CD4-positive, CD25-positive, alpha-beta regulatory T cell (primary cell): ENCODE measurements at regions not wholly inside any gene's neighbourhood (a gene's known extent, or its start where the extent isn't known, plus 50 kb on each side); places are given as distances from the start of the nearest gene placed in this dataset.

Experiments used
- ATAC-seq, 2 donors: fragments of 150-1000 bp; cut with Tn5 transposase; one replicate each; pipeline ENCODE4 v1.10.0; 2021; ENCODE audit warnings: low read depth in 2 of 2, moderate number of reproducible peaks in 2 of 2, moderate library complexity in 1 of 2
- DNase-seq, 3 donors: peaks; one replicate each; pipeline versions ENCODE4 v3.0.0 to v3.0.0-alpha.2; 2012 to 2022; ENCODE audit warnings: mixed read lengths in 1 of 3
- H3K27ac ChIP-seq: one replicate; pipeline ENCODE4 v1.7.0; 2013; ENCODE audit warnings: mild to moderate bottlenecking, low read length; ENCODE audit not compliant: insufficient read depth, poor library complexity, severe bottlenecking
- H3K27me3 ChIP-seq: one replicate; pipeline ENCODE4 v1.7.0; 2013; ENCODE audit warnings: low read length; ENCODE audit not compliant: control insufficient read depth, insufficient read depth
- H3K36me3 ChIP-seq: one replicate; pipeline ENCODE4 v1.7.0; 2013; ENCODE audit warnings: mild to moderate bottlenecking, low read length, moderate library complexity; ENCODE audit not compliant: control insufficient read depth, insufficient read depth
- H3K4me1 ChIP-seq: 2 replicates; pipeline ENCODE4 v1.7.0; 2013; ENCODE audit warnings: mild to moderate bottlenecking, low read length; ENCODE audit not compliant: insufficient read depth, control insufficient read depth, poor library complexity, severe bottlenecking
- H3K4me3 ChIP-seq: one replicate; pipeline ENCODE4 v1.7.0; 2013; ENCODE audit warnings: low read depth, mild to moderate bottlenecking, low read length, moderate library complexity
- H3K9me3 ChIP-seq, 2 experiments: 1 replicate in 1 of 2; 2 replicates in 1 of 2; pipeline ENCODE4 v1.7.0; 2013; ENCODE audit warnings: low read length in 2 of 2, mild to moderate bottlenecking in 1 of 2, moderate library complexity in 1 of 2; ENCODE audit not compliant: control insufficient read depth in 2 of 2
- H3K27ac Mint-ChIP-seq, 3 donors: one replicate each; pipeline ENCODE4 v1.8.0; 2020 to 2022; ENCODE audit warnings: mild to moderate bottlenecking in 3 of 3, mixed read lengths in 3 of 3, moderate library complexity in 2 of 3
- H3K27me3 Mint-ChIP-seq: one replicate; pipeline ENCODE4 v1.8.0; 2022; ENCODE audit warnings: mild to moderate bottlenecking, mixed read lengths
- H3K36me3 Mint-ChIP-seq: one replicate; pipeline ENCODE4 v1.8.0; 2020; ENCODE audit warnings: mixed read lengths
- H3K4me1 Mint-ChIP-seq, 4 donors: one replicate each; pipeline ENCODE4 v1.8.0; 2020 to 2022; ENCODE audit warnings: mixed read lengths in 4 of 4, mild to moderate bottlenecking in 1 of 4
- H3K4me3 Mint-ChIP-seq, 4 donors: one replicate each; pipeline ENCODE4 v1.8.0; 2020 to 2022; ENCODE audit warnings: mild to moderate bottlenecking in 4 of 4, mixed read lengths in 4 of 4, moderate library complexity in 3 of 4
- H3K9me3 Mint-ChIP-seq, 7 donors: one replicate each; pipeline ENCODE4 v1.8.0; 2020 to 2022; ENCODE audit warnings: mixed read lengths in 7 of 7, mild to moderate bottlenecking in 3 of 7, moderate library complexity in 2 of 7

- H3K36me3 ChIP-seq = no peaks in the 10 kb centered on the region
- H3K4me1 ChIP-seq = no peaks in the 10 kb centered on the region
- no peak overlapping the region for H3K4me3 ChIP-seq
- Mint-ChIP-seq H3K4me3 (no peak overlapping the region), H3K27ac (no peak overlapping the region), H3K9me3 (peaks cover 0 to 5% (median 2%) of the 10 kb centered on the region in 7 donors), H3K27me3 (no peaks in the 10 kb centered on the region), H3K36me3 (no peaks in the 10 kb centered on the region), H3K4me1 (no peaks in the 10 kb centered on the region)
- no peaks in the 10 kb centered on the region for H3K9me3 ChIP-seq
- DNase-seq (no peak), ATAC-seq (no peak)
- H3K27ac ChIP-seq = no peak overlapping the region
- no peaks in the 10 kb centered on the region for H3K27me3 ChIP-seq
Measured at GRCh38 chr3:116834816-116835215, 125.2 kb downstream of the TUSC7 start.

DNA sequence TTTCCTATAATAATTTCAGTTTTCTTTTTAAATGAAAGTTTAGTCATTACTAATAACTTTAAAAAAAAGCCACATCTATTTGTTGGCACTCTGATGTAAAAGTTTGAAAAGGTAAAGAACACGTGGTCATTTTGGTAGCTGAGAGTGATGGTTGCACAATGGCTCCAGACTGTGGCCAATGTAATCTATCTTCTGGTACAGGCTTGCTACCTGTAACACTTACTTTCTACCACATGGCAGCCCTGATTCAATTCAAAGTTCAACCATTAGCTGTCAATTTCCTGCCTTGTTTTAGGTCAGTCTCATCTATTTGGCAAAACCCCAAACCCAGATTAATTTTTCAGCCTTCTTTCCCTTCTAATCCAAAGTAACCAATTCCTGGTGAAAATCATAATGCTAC, 126.1 kb downstream of the TUSC7 start:
- Mint-ChIP-seq H3K4me3 (no peak overlapping the region), H3K27ac (no peak overlapping the region), H3K27me3 (no peaks in the 10 kb centered on the region), H3K9me3 (peaks cover 0 to 5% (median 4%) of the 10 kb centered on the region in 7 donors), H3K4me1 (no peaks in the 10 kb centered on the region), H3K36me3 (no peaks in the 10 kb centered on the region)
- DNase-seq (no peak), ATAC-seq (no peak)
- Histone ChIP-seq H3K4me1 (no peaks in the 10 kb centered on the region), H3K36me3 (no peaks in the 10 kb centered on the region), H3K27me3 (no peaks in the 10 kb centered on the region), H3K27ac (no peak overlapping the region), H3K9me3 (no peaks in the 10 kb centered on the region), H3K4me3 (no peak overlapping the region)

DNA sequence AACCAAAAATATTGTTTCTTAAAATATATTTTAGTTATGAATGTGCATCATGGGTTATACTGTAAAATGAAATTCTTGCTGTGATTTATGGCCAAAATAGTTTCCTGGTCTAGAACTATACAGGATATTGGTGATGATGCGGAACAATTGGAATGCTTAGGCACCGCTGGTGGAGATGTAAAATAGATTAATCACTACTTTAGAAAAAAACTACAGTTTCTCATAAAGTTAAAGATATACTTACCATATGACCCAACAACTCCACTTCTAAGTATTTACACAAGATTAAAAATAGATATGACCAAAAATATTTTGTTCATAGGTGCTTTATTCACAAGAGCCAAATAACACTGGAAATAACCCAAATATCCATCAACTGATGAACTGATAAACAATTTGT, 126.7 kb downstream of the TUSC7 start:
- H3K9me3 Mint-ChIP-seq = peaks cover 0 to 11% (median 4%) of the 10 kb centered on the region in 7 donors

DNA sequence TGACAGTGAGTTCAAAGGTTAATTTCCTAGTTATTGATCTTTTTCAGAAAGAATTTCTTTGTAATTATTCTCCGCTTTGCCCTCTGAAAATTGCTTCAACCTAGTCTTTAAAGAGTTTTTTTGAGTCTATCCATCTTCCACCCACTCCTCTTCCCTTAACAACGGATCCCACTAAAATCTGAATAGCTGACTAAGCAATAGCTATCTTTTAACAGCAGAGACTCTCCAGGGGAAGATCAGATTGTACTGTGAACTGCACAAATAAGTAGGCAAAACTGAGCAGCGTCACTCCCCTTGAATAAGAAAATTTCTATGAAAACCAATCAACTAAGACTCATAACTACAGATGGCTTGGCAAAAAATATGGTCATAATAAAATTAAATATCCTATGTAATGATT, 127.9 kb downstream of the TUSC7 start:
- no peak for ATAC-seq
- no peaks in the 10 kb centered on the region for H3K4me1 ChIP-seq
- no peak overlapping the region for H3K4me3 Mint-ChIP-seq
- no peaks in the 10 kb centered on the region for H3K27me3 ChIP-seq
- H3K9me3 Mint-ChIP-seq = peaks cover 0 to 13% (median 4%) of the 10 kb centered on the region in 7 donors
- no peak overlapping the region for H3K27ac Mint-ChIP-seq
- H3K9me3 ChIP-seq = no peaks in the 10 kb centered on the region
- H3K27me3 Mint-ChIP-seq = no peaks in the 10 kb centered on the region
- H3K36me3 ChIP-seq = no peaks in the 10 kb centered on the region
- H3K36me3 Mint-ChIP-seq = no peaks in the 10 kb centered on the region
- no peak overlapping the region for H3K27ac ChIP-seq
- no peak overlapping the region for H3K4me3 ChIP-seq
- no peaks in the 10 kb centered on the region for H3K4me1 Mint-ChIP-seq
- DNase-seq = no peak

More for the DNA sequence above, 126.7 kb downstream of the TUSC7 start:
- Histone ChIP-seq H3K9me3 (no peaks in the 10 kb centered on the region), H3K4me1 (no peaks in the 10 kb centered on the region), H3K27ac (no peak overlapping the region), H3K27me3 (no peaks in the 10 kb centered on the region), H3K4me3 (no peak overlapping the region), H3K36me3 (no peaks in the 10 kb centered on the region)
- Mint-ChIP-seq H3K27me3 (no peaks in the 10 kb centered on the region), H3K4me3 (no peak overlapping the region), H3K27ac (no peak overlapping the region), H3K36me3 (no peaks in the 10 kb centered on the region), H3K4me1 (no peaks in the 10 kb centered on the region)
- ATAC-seq (no peak), DNase-seq (no peak)

DNA sequence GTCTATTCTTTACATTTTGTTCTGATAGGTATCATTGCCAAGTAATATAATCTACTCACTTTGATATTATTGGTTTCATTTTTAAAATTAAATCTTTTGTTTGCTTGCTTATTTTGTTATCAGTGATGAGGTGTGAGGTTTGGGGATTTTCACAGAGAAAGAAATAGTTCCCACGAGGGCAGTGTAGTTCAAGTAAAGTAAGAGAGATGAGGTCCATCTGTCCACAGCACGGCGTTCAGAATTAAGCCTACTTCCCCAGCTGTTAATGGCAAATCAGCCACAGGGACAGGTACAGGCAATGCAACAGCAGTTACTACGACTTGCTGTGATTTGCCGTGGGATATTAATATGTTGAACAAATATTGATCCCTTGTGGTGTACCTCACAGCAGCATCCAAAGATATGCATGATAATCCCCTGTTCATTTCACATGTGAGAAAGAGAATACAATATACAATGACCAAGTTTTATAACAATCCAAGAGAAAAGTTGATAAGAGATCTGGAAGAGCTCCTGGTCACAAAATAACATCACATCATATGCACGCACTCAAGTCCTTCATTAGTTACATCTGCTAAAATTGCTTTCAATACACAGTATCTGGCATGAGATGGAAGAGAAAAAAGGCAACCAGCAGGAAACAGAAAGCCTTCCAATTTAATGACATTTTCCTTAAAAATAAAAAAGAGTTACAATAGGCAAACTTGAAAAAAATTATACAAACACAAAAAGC, 131.6 kb downstream of the TUSC7 start:
- H3K36me3 Mint-ChIP-seq = no peaks in the 10 kb centered on the region

GRCh38 chr3:116842254-116842957, 132.8 kb downstream of the TUSC7 start:
- DNase-seq (no peak), ATAC-seq (no peak)
- H3K4me1 Mint-ChIP-seq = no peaks in the 10 kb centered on the region
- no peak overlapping the region for H3K27ac Mint-ChIP-seq
- Histone ChIP-seq H3K9me3 (no peaks in the 10 kb centered on the region), H3K27ac (no peak overlapping the region), H3K4me1 (no peaks in the 10 kb centered on the region), H3K36me3 (no peaks in the 10 kb centered on the region), H3K27me3 (no peaks in the 10 kb centered on the region), H3K4me3 (no peak overlapping the region)
- H3K4me3 Mint-ChIP-seq = no peak overlapping the region
- H3K27me3 Mint-ChIP-seq = no peaks in the 10 kb centered on the region
- no peaks in the 10 kb centered on the region for H3K36me3 Mint-ChIP-seq
- peaks cover 0 to 15% (median 6%) of the 10 kb centered on the region in 7 donors for H3K9me3 Mint-ChIP-seq

More for the DNA sequence above, 131.6 kb downstream of the TUSC7 start:
- DNase-seq (no peak), ATAC-seq (no peak)
- no peak overlapping the region for H3K4me3 Mint-ChIP-seq
- H3K4me1 Mint-ChIP-seq = no peaks in the 10 kb centered on the region
- no peaks in the 10 kb centered on the region for H3K9me3 ChIP-seq
- no peak overlapping the region for H3K27ac ChIP-seq
- H3K4me3 ChIP-seq = no peak overlapping the region
- no peaks in the 10 kb centered on the region for H3K27me3 Mint-ChIP-seq
- no peaks in the 10 kb centered on the region for H3K36me3 ChIP-seq
- H3K4me1 ChIP-seq = no peaks in the 10 kb centered on the region
- peaks cover 0 to 11% (median 4%) of the 10 kb centered on the region in 7 donors for H3K9me3 Mint-ChIP-seq
- no peaks in the 10 kb centered on the region for H3K27me3 ChIP-seq
- no peak overlapping the region for H3K27ac Mint-ChIP-seq

GRCh38 chr3:116848248-116848829, 138.8 kb downstream of the TUSC7 start:
- Histone ChIP-seq H3K9me3 (peaks cover 0 to 4% of the 10 kb centered on the region in 2 experiments), H3K36me3 (no peaks in the 10 kb centered on the region), H3K27ac (no peak overlapping the region), H3K27me3 (no peaks in the 10 kb centered on the region), H3K4me1 (no peaks in the 10 kb centered on the region), H3K4me3 (no peak overlapping the region)
- no peak overlapping the region for H3K4me3 Mint-ChIP-seq
- DNase-seq (no peak), ATAC-seq (no peak)
- no peaks in the 10 kb centered on the region for H3K36me3 Mint-ChIP-seq
- H3K27ac Mint-ChIP-seq = no peak overlapping the region
- H3K27me3 Mint-ChIP-seq = no peaks in the 10 kb centered on the region
- H3K9me3 Mint-ChIP-seq = peaks cover 0 to 17% (median 3%) of the 10 kb centered on the region in 7 donors
- no peaks in the 10 kb centered on the region for H3K4me1 Mint-ChIP-seq
